Ascending aorta (tissue), 2 donors: ENCODE measurements at regions not wholly inside any gene's neighbourhood (a gene's known extent, or its start where the extent isn't known, plus 50 kb on each side); places are given as distances from the start of the nearest gene placed in this dataset.

Source experiments
- DNase-seq, 2 donors: peaks; one replicate each; pipeline ENCODE4 v3.0.0-alpha.2; 2019; ENCODE audit warnings: low spot score in 2 of 2
- H3K27ac ChIP-seq, 2 donors: fragments of 200-600 bp; sonication (generic); one replicate each; pipeline ENCODE4 v1.5.1; 2016 to 2017; ENCODE audit warnings: mild to moderate bottlenecking in 1 of 2
- H3K27me3 ChIP-seq: fragments of 200-600 bp; sonication (generic); one replicate; pipeline ENCODE4 v1.5.1; 2017
- H3K36me3 ChIP-seq, 2 donors: fragments of 200-600 bp; sonication (generic); one replicate each; pipeline ENCODE4 v1.5.1; 2016
- H3K4me1 ChIP-seq, 2 donors: fragments of 200-600 bp; sonication (generic); one replicate each; pipeline ENCODE4 v1.5.1; 2016 to 2017; ENCODE audit warnings: mild to moderate bottlenecking in 1 of 2
- H3K4me3 ChIP-seq, 2 donors: fragments of 200-600 bp; sonication (generic); one replicate each; pipeline ENCODE4 v1.5.1; 2016 to 2017; ENCODE audit warnings: mild to moderate bottlenecking in 1 of 2
- H3K9me3 ChIP-seq, 2 donors: fragments of 200-600 bp; sonication (generic); one replicate each; pipeline ENCODE4 v1.5.1; 2016
- intact Hi-C: fragments of 100-400 bp; cut with DNase I; formaldehyde crosslinking; loops from one replicate; pipeline ENCODE4 v1.15.1; 2023
- TF ChIP-seq, protein P1 (sequence below), 3 experiments: fragments of 200-600 bp in 2 of 3; fragments of 450-650 bp in 1 of 3; sonication (generic) in 2 of 3; IDR thresholded peaks; one replicate each; pipeline ENCODE4 v1.5.1; 2016 to 2019; ENCODE audit warnings: antibody characterized with exemption in 3 of 3, mild to moderate bottlenecking in 1 of 3, moderate library complexity in 1 of 3

- H3K36me3 ChIP-seq, result no peaks in the 10 kb centered on the region
- no peak for DNase-seq
- peaks cover 0 to 4% of the 10 kb centered on the region in 2 donors for H3K9me3 ChIP-seq
- H3K4me1 ChIP-seq, result no peaks in the 10 kb centered on the region
- TF ChIP-seq, protein P1, sequence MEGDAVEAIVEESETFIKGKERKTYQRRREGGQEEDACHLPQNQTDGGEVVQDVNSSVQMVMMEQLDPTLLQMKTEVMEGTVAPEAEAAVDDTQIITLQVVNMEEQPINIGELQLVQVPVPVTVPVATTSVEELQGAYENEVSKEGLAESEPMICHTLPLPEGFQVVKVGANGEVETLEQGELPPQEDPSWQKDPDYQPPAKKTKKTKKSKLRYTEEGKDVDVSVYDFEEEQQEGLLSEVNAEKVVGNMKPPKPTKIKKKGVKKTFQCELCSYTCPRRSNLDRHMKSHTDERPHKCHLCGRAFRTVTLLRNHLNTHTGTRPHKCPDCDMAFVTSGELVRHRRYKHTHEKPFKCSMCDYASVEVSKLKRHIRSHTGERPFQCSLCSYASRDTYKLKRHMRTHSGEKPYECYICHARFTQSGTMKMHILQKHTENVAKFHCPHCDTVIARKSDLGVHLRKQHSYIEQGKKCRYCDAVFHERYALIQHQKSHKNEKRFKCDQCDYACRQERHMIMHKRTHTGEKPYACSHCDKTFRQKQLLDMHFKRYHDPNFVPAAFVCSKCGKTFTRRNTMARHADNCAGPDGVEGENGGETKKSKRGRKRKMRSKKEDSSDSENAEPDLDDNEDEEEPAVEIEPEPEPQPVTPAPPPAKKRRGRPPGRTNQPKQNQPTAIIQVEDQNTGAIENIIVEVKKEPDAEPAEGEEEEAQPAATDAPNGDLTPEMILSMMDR (IDR thresholded peaks at IDR 0.05), result no peak
- H3K27ac ChIP-seq, result no peak overlapping the region
- H3K27me3 ChIP-seq, result no peaks in the 10 kb centered on the region
- H3K4me3 ChIP-seq, result no peak overlapping the region
- intact Hi-C loops, result no loop called here
Observed at GRCh38 chr7:16167526-16167925, 253.8 kb downstream of the CRPPA start.

GRCh38 chr7:16144361-16144760 lies 277.0 kb downstream of the CRPPA start:
- Histone ChIP-seq H3K9me3 (no peaks in the 10 kb centered on the region), H3K27me3 (no peaks in the 10 kb centered on the region), H3K4me1 (no peaks in the 10 kb centered on the region), H3K27ac (no peak overlapping the region), H3K36me3 (no peaks in the 10 kb centered on the region), H3K4me3 (no peak overlapping the region)
- TF ChIP-seq, protein P1 (IDR thresholded peaks at IDR 0.05), result no peak
- DNase-seq, result no peak
- intact Hi-C loops, result no loop called here

GRCh38 chr7:16137944-16138343 lies 283.4 kb downstream of the CRPPA start:
- Histone ChIP-seq H3K9me3 (no peaks in the 10 kb centered on the region), H3K27me3 (no peaks in the 10 kb centered on the region), H3K4me3 (no peak overlapping the region), H3K27ac (no peak overlapping the region), H3K4me1 (no peaks in the 10 kb centered on the region), H3K36me3 (no peaks in the 10 kb centered on the region)
- DNase-seq, result no peak
- TF ChIP-seq, protein P1 (IDR thresholded peaks at IDR 0.05), result no peak
- intact Hi-C loops, result no loop called here

GRCh38 chr7:16136896-16137295 lies 284.4 kb downstream of the CRPPA start:
- intact Hi-C loops, result no loop called here
- Histone ChIP-seq H3K4me3 (no peak overlapping the region), H3K27me3 (no peaks in the 10 kb centered on the region), H3K9me3 (no peaks in the 10 kb centered on the region), H3K4me1 (no peaks in the 10 kb centered on the region), H3K27ac (no peak overlapping the region), H3K36me3 (no peaks in the 10 kb centered on the region)
- TF ChIP-seq, protein P1 (IDR thresholded peaks at IDR 0.05), result no peak
- no peak for DNase-seq

- no peak for DNase-seq
- Histone ChIP-seq H3K4me1 (no peaks in the 10 kb centered on the region), H3K27me3 (no peaks in the 10 kb centered on the region), H3K27ac (no peak overlapping the region), H3K36me3 (no peaks in the 10 kb centered on the region), H3K9me3 (no peaks in the 10 kb centered on the region), H3K4me3 (no peak overlapping the region)
- intact Hi-C loops, result no loop called here
- TF ChIP-seq, protein P1 (IDR thresholded peaks at IDR 0.05), result no peak
Observed at GRCh38 chr7:16135658-16136057, 285.7 kb downstream of the CRPPA start.
